Osteoblast (primary cell): ENCODE measurements at regions not wholly inside any gene's neighbourhood (a gene's known extent, or its start where the extent isn't known, plus 50 kb on each side); places are given as distances from the start of the nearest gene placed in this dataset.

Experiments used
- DNase-seq: peaks from one replicate; pipeline ENCODE4 v3.0.0; 2011; ENCODE audit warnings: low spot score, mixed read lengths; ENCODE audit not compliant: insufficient read length; ENCODE audit errors: missing footprints
- H2AFZ ChIP-seq: 2 replicates; pipeline ENCODE4 v1.6.0; 2011; ENCODE audit warnings: mild to moderate bottlenecking, low read length
- H3K27ac ChIP-seq: 2 replicates; pipeline ENCODE4 v1.5.1; 2011; ENCODE audit warnings: mild to moderate bottlenecking, low read depth, low read length, moderate library complexity
- H3K27me3 ChIP-seq: 2 replicates; pipeline ENCODE4 v1.6.0; 2012; ENCODE audit warnings: mild to moderate bottlenecking, control low read depth, inconsistent platforms, low read length, moderate library complexity; ENCODE audit not compliant: insufficient read depth
- H3K36me3 ChIP-seq: 2 replicates; pipeline ENCODE4 v1.5.1; 2011; ENCODE audit warnings: mild to moderate bottlenecking, low read length, control low read depth, moderate library complexity; ENCODE audit not compliant: insufficient read depth
- H3K4me1 ChIP-seq: 2 replicates; pipeline ENCODE4 v1.5.1; 2011; ENCODE audit warnings: mild to moderate bottlenecking, low read length, control low read depth, moderate library complexity; ENCODE audit not compliant: insufficient read depth
- H3K4me2 ChIP-seq: 2 replicates; pipeline ENCODE4 v1.6.0; 2011; ENCODE audit warnings: mild to moderate bottlenecking, low read length; ENCODE audit not compliant: insufficient read depth
- H3K4me3 ChIP-seq: fragments of 200-600 bp; sonication (generic); 3 replicates; pipeline ENCODE4 v1.5.1; 2012; ENCODE audit warnings: mild to moderate bottlenecking, low read length, inconsistent platforms; ENCODE audit not compliant: insufficient read depth
- H3K79me2 ChIP-seq: 2 replicates; pipeline ENCODE4 v1.6.0; 2012; ENCODE audit warnings: mild to moderate bottlenecking, low read length, control low read depth, inconsistent platforms; ENCODE audit not compliant: insufficient read depth
- H3K9me3 ChIP-seq: 2 replicates; pipeline ENCODE4 v1.5.1; 2011; ENCODE audit warnings: low read depth, low read length, control low read depth
- H4K20me1 ChIP-seq: 2 replicates; pipeline ENCODE4 v1.6.0; 2012; ENCODE audit warnings: mild to moderate bottlenecking, low read length, control low read depth; ENCODE audit not compliant: insufficient read depth
- CTCF ChIP-seq: IDR thresholded peaks from 2 replicates; pipeline ENCODE4 v1.5.1; 2011; ENCODE audit warnings: mild to moderate bottlenecking, low read depth, low read length, moderate library complexity; ENCODE audit errors: extremely low read depth

GRCh38 chr5:8848997-8849594 is 696.8 kb downstream of the SEMA5A start:
- H3K27ac ChIP-seq, result peak overlapping the region; percentile 82
- no peaks in the 10 kb centered on the region for H4K20me1 ChIP-seq
- no peaks in the 10 kb centered on the region for H3K9me3 ChIP-seq
- DNase-seq, result peak; percentile 89
- peaks cover 30% of the 10 kb centered on the region for H3K4me1 ChIP-seq
- no peaks in the 10 kb centered on the region for H3K79me2 ChIP-seq
- H2AFZ ChIP-seq, result peak overlapping the region; percentile 39
- H3K36me3 ChIP-seq, result no peaks in the 10 kb centered on the region
- H3K4me2 ChIP-seq, result peak overlapping the region; percentile 4
- H3K4me3 ChIP-seq, result no peak overlapping the region
- H3K27me3 ChIP-seq, result no peaks in the 10 kb centered on the region
- TF ChIP-seq CTCF, result no peak

- no peak for TF ChIP-seq CTCF
These were observed 694.8 kb downstream of the SEMA5A start for GRCh38 chr5:8851101-8851500.

GRCh38 chr5:8857051-8857450 is 688.8 kb downstream of the SEMA5A start:
- H3K36me3 ChIP-seq, result no peaks in the 10 kb centered on the region
- H3K4me2 ChIP-seq, result no peak overlapping the region
- peak overlapping the region; percentile 29 for H2AFZ ChIP-seq
- no peaks in the 10 kb centered on the region for H3K9me3 ChIP-seq
- no peak overlapping the region for H3K27ac ChIP-seq
- H3K4me1 ChIP-seq, result no peaks in the 10 kb centered on the region
- TF ChIP-seq CTCF, result no peak
- H3K27me3 ChIP-seq, result no peaks in the 10 kb centered on the region
- no peaks in the 10 kb centered on the region for H4K20me1 ChIP-seq
- no peaks in the 10 kb centered on the region for H3K79me2 ChIP-seq
- no peak overlapping the region for H3K4me3 ChIP-seq
- DNase-seq, result no peak

More at GRCh38 chr5:8851101-8851500, 694.8 kb downstream of the SEMA5A start:
- DNase-seq, result no peak
- Histone ChIP-seq H3K9me3 (no peaks in the 10 kb centered on the region), H3K4me3 (no peak overlapping the region), H3K79me2 (no peaks in the 10 kb centered on the region), H3K36me3 (no peaks in the 10 kb centered on the region), H4K20me1 (no peaks in the 10 kb centered on the region), H3K4me2 (no peak overlapping the region), H2AFZ (no peak overlapping the region), H3K27me3 (no peaks in the 10 kb centered on the region), H3K27ac (no peak overlapping the region), H3K4me1 (peaks cover 12% of the 10 kb centered on the region)

DNA sequence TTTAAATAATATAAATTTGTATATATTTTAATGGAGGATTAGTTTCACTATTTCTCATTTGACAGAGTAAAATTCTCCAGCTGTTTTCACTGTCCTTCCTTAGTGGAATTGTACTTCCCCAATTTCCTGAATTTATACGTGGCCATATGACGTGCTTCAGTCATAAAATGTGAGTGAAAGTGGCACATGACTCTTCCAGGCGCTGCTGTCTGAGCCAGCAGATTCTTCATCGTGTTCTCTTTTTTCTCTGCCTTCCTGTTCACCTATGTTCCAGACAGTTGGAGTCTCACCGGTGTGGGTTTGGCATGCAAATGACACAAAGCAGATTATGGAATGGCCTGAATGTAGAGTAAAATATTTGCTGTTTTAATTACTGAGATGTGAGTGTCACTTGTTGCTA is 684.1 kb downstream of the SEMA5A start:
- no peak overlapping the region for H3K4me2 ChIP-seq
- no peak overlapping the region for H3K4me3 ChIP-seq
- no peak for DNase-seq
- H4K20me1 ChIP-seq, result no peaks in the 10 kb centered on the region
- H3K27me3 ChIP-seq, result no peaks in the 10 kb centered on the region
- no peaks in the 10 kb centered on the region for H3K9me3 ChIP-seq
- no peaks in the 10 kb centered on the region for H3K36me3 ChIP-seq
- peak overlapping the region; percentile 43 for H2AFZ ChIP-seq
- TF ChIP-seq CTCF, result no peak
- no peaks in the 10 kb centered on the region for H3K4me1 ChIP-seq
- H3K27ac ChIP-seq, result no peak overlapping the region
- no peaks in the 10 kb centered on the region for H3K79me2 ChIP-seq
